ENCODE measurements at regions not wholly inside any gene's neighbourhood (a gene's known extent, or its start where the extent isn't known, plus 50 kb on each side); places are given as distances from the start of the nearest gene placed in this dataset.

DNA sequence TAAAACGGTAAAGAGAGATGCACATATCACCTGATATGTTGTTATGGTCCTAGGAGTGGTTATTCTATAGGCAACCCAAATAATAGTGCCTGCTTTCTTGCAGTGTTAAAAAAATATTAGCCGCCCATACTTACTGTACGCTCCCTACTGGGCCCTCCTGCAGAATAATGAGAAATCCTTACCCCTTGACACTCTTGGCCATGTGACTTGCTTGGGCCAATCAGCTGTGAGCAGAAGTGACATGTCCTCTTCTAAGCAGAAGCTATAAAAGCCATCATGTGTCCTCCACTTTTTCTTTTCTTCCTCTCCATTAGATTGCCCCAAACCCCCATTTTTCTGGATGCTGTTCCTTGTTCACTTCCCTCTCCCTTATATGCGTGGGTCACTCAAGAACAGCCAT is 90.5 kb upstream of the SPRED2 start:
- no peak overlapping the region for H3K4me3 Mint-ChIP-seq
- peaks cover 17% of the 10 kb centered on the region for H3K27me3 Mint-ChIP-seq (ENCODE audit: low read depth)
- H3K27ac Mint-ChIP-seq = no peak overlapping the region
- DNase-seq (ENCODE audit: low spot score) = no peak
- no peaks in the 10 kb centered on the region for H3K36me3 Mint-ChIP-seq (ENCODE audit: low read depth)
- no peaks in the 10 kb centered on the region for H3K4me1 Mint-ChIP-seq (ENCODE audit: low read depth)
- H3K9me3 Mint-ChIP-seq = no peaks in the 10 kb centered on the region

DNA sequence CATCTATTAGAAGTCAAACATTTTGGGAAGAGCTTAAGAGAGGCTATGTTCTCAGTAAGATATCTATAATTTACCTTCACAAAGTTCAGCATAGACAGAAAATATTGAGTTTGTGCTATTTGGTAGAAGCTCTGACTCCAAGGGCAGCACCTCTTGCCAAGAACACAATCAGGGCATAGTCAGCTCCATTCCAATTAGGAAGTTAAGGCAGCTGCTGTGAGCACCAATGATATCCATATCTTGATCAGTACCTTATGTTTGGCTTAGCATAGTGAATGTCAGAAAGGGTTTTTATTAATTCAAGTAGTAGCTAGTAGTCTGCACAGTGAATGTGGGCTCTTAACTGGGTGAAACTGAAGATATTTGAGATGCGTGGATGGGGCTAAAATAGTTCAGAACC is 86.4 kb upstream of the SPRED2 start:
- H3K27me3 Mint-ChIP-seq (ENCODE audit: low read depth) = peaks cover 4% of the 10 kb centered on the region
- H3K36me3 Mint-ChIP-seq (ENCODE audit: low read depth) = no peaks in the 10 kb centered on the region
- no peaks in the 10 kb centered on the region for H3K9me3 Mint-ChIP-seq
- H3K27ac Mint-ChIP-seq = no peak overlapping the region
- H3K4me1 Mint-ChIP-seq (ENCODE audit: low read depth) = no peaks in the 10 kb centered on the region
- no peak overlapping the region for H3K4me3 Mint-ChIP-seq
- no peak for DNase-seq (ENCODE audit: low spot score)

DNA sequence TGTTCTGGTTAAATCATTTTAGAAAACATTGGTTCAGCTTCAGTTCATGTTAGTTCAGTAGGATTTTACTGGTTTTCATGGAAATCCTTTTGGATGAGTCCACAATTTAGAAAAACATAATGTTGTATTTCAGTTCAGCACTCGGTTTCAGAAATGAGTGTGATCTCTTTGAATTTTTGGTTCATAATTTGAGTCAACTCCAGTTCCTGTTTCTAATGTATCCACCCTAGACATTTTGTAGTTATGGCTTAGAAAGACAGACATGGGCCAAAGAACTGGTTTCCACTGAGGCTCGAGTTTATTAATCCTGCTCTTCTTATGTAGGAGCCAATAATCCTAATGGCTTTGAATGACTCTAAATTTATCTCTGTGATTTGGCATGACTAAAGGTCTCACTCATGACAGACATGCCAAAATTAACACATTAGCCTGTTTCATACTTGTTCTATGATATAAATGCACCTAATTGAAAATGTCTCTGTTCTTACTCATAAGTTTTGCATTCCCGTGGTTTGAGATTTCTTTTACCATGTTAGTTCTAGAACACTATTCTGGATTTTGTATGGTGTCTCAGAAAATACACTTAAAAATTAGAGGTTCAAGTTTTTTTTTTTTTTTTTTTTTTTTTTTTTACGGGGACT is 82.3 kb upstream of the SPRED2 start:
- no peaks in the 10 kb centered on the region for H3K4me1 Mint-ChIP-seq (ENCODE audit: low read depth)
- no peak overlapping the region for H3K4me3 Mint-ChIP-seq
- H3K36me3 Mint-ChIP-seq (ENCODE audit: low read depth) = no peaks in the 10 kb centered on the region
- H3K27ac Mint-ChIP-seq = no peak overlapping the region
- H3K27me3 Mint-ChIP-seq (ENCODE audit: low read depth) = peaks cover 3% of the 10 kb centered on the region
- no peaks in the 10 kb centered on the region for H3K9me3 Mint-ChIP-seq
- DNase-seq (ENCODE audit: low spot score) = no peak

DNA sequence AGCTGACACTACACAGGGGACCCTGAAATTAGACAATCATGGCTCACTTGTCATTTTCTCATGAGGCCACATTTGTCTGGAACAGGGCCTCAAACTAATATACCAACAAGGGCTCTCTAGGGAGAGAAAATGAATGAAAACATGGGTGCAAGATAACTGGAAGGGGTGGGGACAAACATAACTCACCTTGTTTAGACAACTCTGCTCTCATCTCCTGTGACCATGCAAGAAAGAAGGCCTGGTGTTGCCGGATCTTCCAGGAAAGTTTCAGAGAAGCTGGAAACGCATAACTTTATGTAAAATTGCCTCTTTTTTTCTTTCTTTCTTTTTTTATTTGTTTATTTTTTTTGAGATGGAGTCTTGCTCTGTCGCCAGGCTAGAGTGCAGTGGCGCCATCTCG is 80.4 kb upstream of the SPRED2 start:
- Mint-ChIP-seq H3K4me1 (ENCODE audit: low read depth) (no peaks in the 10 kb centered on the region), H3K36me3 (ENCODE audit: low read depth) (no peaks in the 10 kb centered on the region), H3K9me3 (no peaks in the 10 kb centered on the region), H3K4me3 (no peak overlapping the region), H3K27me3 (ENCODE audit: low read depth) (peaks cover 3% of the 10 kb centered on the region), H3K27ac (no peak overlapping the region)
- DNase-seq (ENCODE audit: low spot score) = no peak

DNA sequence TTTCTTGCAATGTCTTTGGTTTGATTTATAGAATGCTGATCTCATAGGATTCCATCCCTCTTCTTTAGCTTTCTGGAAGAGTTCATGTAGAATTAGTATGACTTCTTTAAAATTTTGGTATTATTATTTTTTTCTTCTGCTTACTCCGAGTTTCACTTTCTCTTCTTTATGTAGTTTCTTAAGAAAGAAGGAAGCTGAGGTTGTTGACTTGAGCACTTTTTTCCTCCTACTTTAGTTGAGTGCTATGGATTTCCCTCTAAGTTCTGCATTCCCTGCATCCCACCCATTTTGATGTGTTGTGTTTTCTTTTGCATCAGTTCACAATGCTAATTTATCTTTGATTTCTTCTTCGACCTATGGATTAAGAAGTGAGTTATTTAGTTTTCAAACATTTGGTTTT is 78.9 kb upstream of the SPRED2 start:
- Mint-ChIP-seq H3K27me3 (ENCODE audit: low read depth) (peaks cover 3% of the 10 kb centered on the region), H3K27ac (no peak overlapping the region), H3K36me3 (ENCODE audit: low read depth) (no peaks in the 10 kb centered on the region), H3K9me3 (no peaks in the 10 kb centered on the region), H3K4me3 (no peak overlapping the region), H3K4me1 (ENCODE audit: low read depth) (no peaks in the 10 kb centered on the region)
- no peak for DNase-seq (ENCODE audit: low spot score)

DNA sequence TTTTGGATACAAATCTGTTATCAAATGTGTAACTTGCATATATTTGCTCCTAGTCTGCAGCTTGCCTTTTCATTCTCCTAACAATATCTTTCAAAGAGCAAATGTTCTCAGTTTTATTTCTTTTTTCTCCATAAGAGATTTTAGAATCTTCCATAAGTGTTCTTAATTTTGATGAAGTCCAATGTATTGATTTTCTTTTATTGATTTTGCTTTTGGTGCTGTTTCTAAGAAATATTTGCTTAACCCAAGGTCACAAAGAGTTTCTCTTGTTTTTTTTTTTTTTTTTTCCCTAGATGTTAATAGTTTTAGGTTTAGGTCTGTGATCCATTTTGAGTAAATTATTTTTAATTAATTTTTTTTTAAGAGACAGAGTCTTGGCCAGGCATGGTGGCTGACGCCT is 75.8 kb upstream of the SPRED2 start:
- no peaks in the 10 kb centered on the region for H3K9me3 Mint-ChIP-seq
- no peak overlapping the region for H3K27ac Mint-ChIP-seq
- H3K36me3 Mint-ChIP-seq (ENCODE audit: low read depth) = no peaks in the 10 kb centered on the region
- no peaks in the 10 kb centered on the region for H3K4me1 Mint-ChIP-seq (ENCODE audit: low read depth)
- DNase-seq (ENCODE audit: low spot score) = no peak
- no peak overlapping the region for H3K4me3 Mint-ChIP-seq
- peaks cover 3% of the 10 kb centered on the region for H3K27me3 Mint-ChIP-seq (ENCODE audit: low read depth)

DNA sequence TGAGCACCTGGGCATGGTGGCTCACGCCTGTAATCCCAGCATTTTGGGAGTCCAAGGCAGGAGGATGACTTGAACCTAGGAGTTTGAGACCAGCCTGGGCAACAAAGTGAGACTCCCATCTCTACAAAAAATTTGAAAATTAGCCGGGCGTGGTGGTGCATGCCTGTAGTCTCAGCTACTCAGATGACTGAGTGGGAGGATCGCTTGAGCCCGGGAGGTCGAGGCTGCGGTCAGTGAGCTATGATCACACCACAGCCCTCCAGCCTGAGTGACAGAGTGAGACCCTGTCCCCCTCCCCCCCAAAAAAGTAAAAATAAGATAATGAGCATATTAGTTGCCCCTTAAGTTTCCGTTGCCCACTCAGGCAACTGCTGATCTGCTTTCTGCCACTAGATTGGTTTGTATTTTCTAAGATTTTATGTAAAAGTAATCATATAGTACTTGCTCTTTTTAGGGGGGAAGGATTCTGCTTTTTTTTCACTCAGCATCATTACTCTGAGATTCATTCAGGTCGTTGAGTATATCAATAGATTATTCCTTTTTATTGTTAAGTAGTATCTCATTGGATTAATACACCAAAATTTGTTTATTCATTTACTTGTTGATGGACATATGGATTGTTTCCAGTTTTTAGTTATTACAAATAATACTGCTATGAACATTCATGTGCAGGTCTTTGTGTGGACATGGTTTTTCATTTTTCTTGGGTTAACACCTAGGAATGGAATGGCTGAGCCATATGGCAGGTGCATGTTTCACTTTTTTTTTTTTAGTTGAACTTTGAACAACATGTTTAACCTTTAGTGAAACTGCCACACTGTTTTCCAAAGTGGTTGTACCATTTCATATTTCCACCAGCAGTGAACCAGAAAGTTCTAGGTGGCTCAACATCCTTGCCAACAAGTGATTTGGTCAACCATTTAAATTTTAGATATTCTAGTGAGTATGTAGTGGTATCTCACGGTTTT is 75.0 kb upstream of the SPRED2 start:
- H3K27ac Mint-ChIP-seq = no peak overlapping the region
- H3K4me1 Mint-ChIP-seq (ENCODE audit: low read depth) = no peaks in the 10 kb centered on the region
- no peaks in the 10 kb centered on the region for H3K9me3 Mint-ChIP-seq
- no peaks in the 10 kb centered on the region for H3K36me3 Mint-ChIP-seq (ENCODE audit: low read depth)
- peaks cover 5% of the 10 kb centered on the region for H3K27me3 Mint-ChIP-seq (ENCODE audit: low read depth)
- DNase-seq (ENCODE audit: low spot score) = no peak
- no peak overlapping the region for H3K4me3 Mint-ChIP-seq

DNA sequence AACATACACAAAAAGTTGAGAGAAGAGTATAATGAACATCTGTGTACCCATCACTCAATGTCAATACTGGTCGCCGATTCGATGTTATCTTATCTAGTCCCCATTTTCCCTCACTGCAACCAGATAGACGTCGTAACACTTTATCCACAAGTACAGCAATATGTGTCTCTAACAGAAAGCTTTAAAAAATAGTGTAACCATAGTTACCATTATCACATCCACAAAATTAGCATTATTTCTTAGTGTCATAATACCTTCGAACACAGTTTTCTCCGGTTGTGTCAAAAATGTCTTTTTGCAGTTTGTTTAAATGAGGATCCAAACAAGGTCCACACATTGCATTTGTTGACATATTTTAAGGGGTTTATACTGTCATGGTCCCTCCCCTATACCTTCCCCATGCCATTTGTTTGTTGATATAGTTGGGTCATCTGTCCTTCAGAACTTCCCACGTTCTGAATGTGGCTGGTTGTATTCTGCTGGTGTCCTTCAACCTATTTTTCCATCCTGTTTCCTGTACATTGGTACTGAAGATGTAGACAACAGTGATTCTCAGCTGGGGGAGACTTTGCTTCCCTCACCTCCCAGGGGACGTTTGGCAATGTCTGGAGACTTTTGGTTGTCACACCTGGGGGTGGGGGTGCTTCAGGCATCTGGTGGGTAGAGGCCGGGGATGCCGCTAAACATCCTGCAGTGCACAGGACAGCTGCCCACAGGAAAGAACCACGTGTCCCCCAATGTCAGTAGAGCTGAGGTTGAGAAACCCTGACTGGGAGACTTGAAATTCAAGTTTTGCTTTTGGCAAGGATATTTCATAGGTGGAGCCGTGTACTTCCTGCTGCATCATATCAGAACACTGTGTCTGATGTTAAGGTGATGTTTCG is 72.7 kb upstream of the SPRED2 start:
- H3K27me3 Mint-ChIP-seq (ENCODE audit: low read depth) = peaks cover 2% of the 10 kb centered on the region
- H3K4me3 Mint-ChIP-seq = no peak overlapping the region
- no peaks in the 10 kb centered on the region for H3K9me3 Mint-ChIP-seq
- H3K36me3 Mint-ChIP-seq (ENCODE audit: low read depth) = no peaks in the 10 kb centered on the region
- H3K27ac Mint-ChIP-seq = no peak overlapping the region
- no peaks in the 10 kb centered on the region for H3K4me1 Mint-ChIP-seq (ENCODE audit: low read depth)
- DNase-seq (ENCODE audit: low spot score) = no peak

DNA sequence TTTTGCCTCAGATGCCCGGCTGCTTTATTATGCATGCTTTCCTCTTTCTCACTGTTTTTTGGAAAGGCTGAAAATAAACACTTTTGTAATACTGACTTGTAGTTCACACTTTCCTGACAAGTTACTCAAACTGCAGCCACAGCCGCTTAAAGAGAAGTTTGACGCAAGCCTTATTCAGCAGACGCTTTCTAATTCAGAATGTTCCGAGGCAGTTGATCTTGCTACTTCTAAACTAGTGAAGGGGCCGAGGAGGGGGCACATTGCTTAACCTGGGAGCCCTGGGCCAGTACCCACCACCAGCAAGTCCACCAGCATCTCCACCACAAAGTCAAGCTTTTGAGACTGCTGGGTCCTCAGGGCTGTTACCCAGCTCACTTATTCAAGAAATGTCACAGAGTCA is 71.8 kb upstream of the SPRED2 start:
- Mint-ChIP-seq H3K9me3 (no peaks in the 10 kb centered on the region), H3K4me3 (no peak overlapping the region), H3K4me1 (ENCODE audit: low read depth) (no peaks in the 10 kb centered on the region), H3K27me3 (ENCODE audit: low read depth) (peaks cover 2% of the 10 kb centered on the region), H3K36me3 (ENCODE audit: low read depth) (no peaks in the 10 kb centered on the region), H3K27ac (no peak overlapping the region)
- DNase-seq (ENCODE audit: low spot score) = no peak

DNA sequence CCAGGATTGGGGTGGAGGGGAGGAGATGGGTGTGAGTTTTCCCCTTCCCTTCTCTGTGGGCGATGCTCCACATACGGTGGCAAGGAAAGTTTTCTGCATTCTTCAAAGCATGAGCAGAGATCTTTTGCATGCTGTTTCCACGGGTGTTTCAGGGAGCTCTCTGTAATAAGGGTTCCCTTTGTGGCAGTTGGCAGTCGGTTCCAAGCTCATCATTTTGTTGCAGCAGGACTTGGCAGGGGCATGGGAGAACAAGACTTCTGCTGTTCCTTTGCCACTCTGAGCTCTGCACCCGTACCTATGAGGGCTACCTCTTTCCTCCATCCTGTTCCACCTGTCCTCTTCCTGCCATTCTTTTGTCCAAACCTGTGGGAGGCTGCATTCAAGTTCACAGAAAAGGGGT is 71.3 kb upstream of the SPRED2 start:
- Mint-ChIP-seq H3K4me3 (no peak overlapping the region), H3K4me1 (ENCODE audit: low read depth) (no peaks in the 10 kb centered on the region), H3K27ac (no peak overlapping the region), H3K36me3 (ENCODE audit: low read depth) (no peaks in the 10 kb centered on the region), H3K27me3 (ENCODE audit: low read depth) (peaks cover 2% of the 10 kb centered on the region), H3K9me3 (no peaks in the 10 kb centered on the region)
- no peak for DNase-seq (ENCODE audit: low spot score)

DNA sequence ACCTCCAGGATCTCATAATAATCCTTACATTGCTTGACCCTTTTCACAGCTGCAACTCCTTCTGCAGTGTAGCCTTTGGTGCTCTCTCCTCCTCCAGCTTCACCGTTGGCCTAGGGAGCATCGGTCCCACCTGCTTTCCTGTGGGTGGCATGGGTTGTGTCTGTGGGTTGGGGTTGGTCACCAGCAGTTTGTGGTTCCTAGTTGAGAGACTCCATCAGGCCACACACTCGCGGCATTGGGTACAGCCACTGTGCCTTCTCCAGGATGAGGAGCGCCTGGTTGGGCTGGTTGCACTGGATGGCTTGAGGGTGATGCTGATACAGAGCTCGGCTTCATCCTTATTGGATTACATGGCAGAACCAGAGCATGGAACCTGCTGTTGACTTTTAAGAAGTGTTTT is 69.4 kb upstream of the SPRED2 start:
- H3K36me3 Mint-ChIP-seq (ENCODE audit: low read depth) = no peaks in the 10 kb centered on the region
- H3K27ac Mint-ChIP-seq = no peak overlapping the region
- H3K4me3 Mint-ChIP-seq = no peak overlapping the region
- H3K4me1 Mint-ChIP-seq (ENCODE audit: low read depth) = no peaks in the 10 kb centered on the region
- no peak for DNase-seq (ENCODE audit: low spot score)
- H3K9me3 Mint-ChIP-seq = no peaks in the 10 kb centered on the region
- H3K27me3 Mint-ChIP-seq (ENCODE audit: low read depth) = peaks cover 2% of the 10 kb centered on the region

DNA sequence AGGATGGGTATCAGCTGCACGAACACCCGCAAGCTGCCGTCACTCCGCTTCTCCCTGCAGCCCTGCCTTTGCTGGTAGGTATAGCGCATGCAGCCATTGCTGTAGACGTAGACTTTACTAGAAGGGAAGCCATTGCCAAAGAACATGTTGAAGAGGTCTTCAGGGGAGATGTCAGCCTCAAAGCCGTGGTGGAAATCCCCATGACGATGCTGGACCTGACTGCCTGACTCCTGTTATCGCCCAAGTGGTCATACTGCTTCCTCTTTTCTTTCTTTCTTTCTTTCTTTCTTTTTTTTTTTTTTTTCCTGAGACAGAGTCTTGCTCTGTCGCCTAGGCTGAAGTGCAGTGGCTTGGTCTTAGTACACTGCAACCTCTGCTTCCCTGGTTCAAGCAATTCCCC is 68.7 kb upstream of the SPRED2 start:
- Mint-ChIP-seq H3K9me3 (no peaks in the 10 kb centered on the region), H3K27ac (no peak overlapping the region), H3K27me3 (ENCODE audit: low read depth) (peaks cover 2% of the 10 kb centered on the region), H3K4me3 (no peak overlapping the region), H3K4me1 (ENCODE audit: low read depth) (no peaks in the 10 kb centered on the region), H3K36me3 (ENCODE audit: low read depth) (no peaks in the 10 kb centered on the region)
- DNase-seq (ENCODE audit: low spot score) = no peak

DNA sequence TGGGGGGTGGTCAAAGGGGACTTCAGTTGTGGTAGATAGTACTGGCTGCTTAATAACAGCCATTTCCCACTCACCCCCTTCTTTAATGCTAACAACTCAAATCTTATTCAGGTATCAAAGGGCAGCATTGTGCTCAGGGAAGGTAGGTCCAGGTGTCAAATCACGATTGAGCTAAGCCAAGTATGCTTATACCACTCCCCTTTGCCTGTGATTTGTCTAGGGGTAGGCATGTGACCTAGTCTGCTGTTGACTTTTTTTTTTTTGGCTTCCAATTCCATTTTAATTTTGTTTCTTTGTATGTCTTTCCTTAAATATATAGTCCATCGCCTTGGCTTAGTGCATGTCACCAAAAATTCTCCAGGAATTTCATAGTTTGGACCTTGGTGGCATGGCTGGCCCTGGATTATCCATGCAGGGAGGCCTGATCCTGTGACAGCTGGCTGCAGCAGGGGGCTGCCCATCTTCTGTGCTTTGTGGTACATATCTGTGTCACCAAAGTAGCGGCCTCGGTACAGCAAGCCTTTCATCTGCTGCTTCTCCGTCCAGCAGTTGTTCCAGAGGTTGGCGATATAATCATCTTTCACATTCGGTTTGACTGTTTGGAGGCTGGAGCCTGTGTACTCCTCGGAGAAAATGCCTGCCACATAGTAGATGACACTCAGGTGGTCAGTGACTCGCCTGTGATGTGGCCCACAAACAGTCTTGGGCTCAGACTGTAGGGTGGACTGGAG is 68.1 kb upstream of the SPRED2 start:
- no peak overlapping the region for H3K4me3 Mint-ChIP-seq
- DNase-seq (ENCODE audit: low spot score) = no peak
- H3K27me3 Mint-ChIP-seq (ENCODE audit: low read depth) = peaks cover 2% of the 10 kb centered on the region
- H3K9me3 Mint-ChIP-seq = no peaks in the 10 kb centered on the region
- no peak overlapping the region for H3K27ac Mint-ChIP-seq
- H3K4me1 Mint-ChIP-seq (ENCODE audit: low read depth) = no peaks in the 10 kb centered on the region
- H3K36me3 Mint-ChIP-seq (ENCODE audit: low read depth) = no peaks in the 10 kb centered on the region

Data from T-helper 2 cell treated with Interferon-gamma antibody and Interleukin-4, amounts not matched to agents 5 μg/mL and 100 μg/mL, for 36 hours (primary cell).